Activated CD4-positive, alpha-beta T cell treated with anti-CD3 and anti-CD28 coated beads, Interleukin-2, amount 50 U/mL, for 4 hours (primary cell): ENCODE measurements at regions not wholly inside any gene's neighbourhood (a gene's known extent, or its start where the extent isn't known, plus 50 kb on each side); places are given as distances from the start of the nearest gene placed in this dataset.

Source experiments
- DNase-seq, 2 experiments: peaks; one replicate each; pipeline ENCODE4 v3.0.0-alpha.2; 2020

- no peak for DNase-seq
Observed at GRCh38 chr20:19807946-19808330, 49.9 kb downstream of the RIN2 start.

- no peak for DNase-seq
Observed at GRCh38 chr20:19808498-19808897, 50.4 kb downstream of the RIN2 start.

- no peak for DNase-seq
Observed at GRCh38 chr20:19809505-19809904, 51.4 kb downstream of the RIN2 start.

- DNase-seq = no peak
Observed at GRCh38 chr20:19811231-19811630, 53.2 kb downstream of the RIN2 start.

- no peak for DNase-seq
Observed at GRCh38 chr20:19812056-19812455, 54.0 kb downstream of the RIN2 start.

- no peak for DNase-seq
Observed at GRCh38 chr20:19812696-19813095, 54.6 kb downstream of the RIN2 start.

GRCh38 chr20:19813846-19814640 is 56.0 kb downstream of the RIN2 start:
- DNase-seq = no peak

- no peak for DNase-seq
Observed at GRCh38 chr20:19815553-19815991, 57.5 kb downstream of the RIN2 start.

- no peak for DNase-seq
Observed at GRCh38 chr20:19816386-19816785, 58.3 kb downstream of the RIN2 start.

- DNase-seq = no peak
Observed at GRCh38 chr20:19817017-19817416, 59.0 kb downstream of the RIN2 start.

GRCh38 chr20:19819149-19819548 is 61.1 kb downstream of the RIN2 start:
- no peak for DNase-seq

GRCh38 chr20:19820555-19821211 is 62.6 kb downstream of the RIN2 start:
- DNase-seq = no peak

- DNase-seq = no peak
Observed at GRCh38 chr20:19821606-19822005, 63.5 kb downstream of the RIN2 start.

- no peak for DNase-seq
Observed at GRCh38 chr20:19823216-19823615, 65.2 kb downstream of the RIN2 start.

- DNase-seq = no peak
Observed at GRCh38 chr20:19823971-19824370, 65.9 kb downstream of the RIN2 start.

GRCh38 chr20:19824861-19825260 is 66.8 kb downstream of the RIN2 start:
- DNase-seq = no peak

GRCh38 chr20:19826179-19826914 is 68.3 kb downstream of the RIN2 start:
- DNase-seq = no peak

- DNase-seq = no peak
Observed at GRCh38 chr20:19827818-19828217, 69.8 kb downstream of the RIN2 start.

- DNase-seq = peak in 1 of 2 experiments; percentile 1
Observed at GRCh38 chr20:19828232-19828631, 70.2 kb downstream of the RIN2 start.

- no peak for DNase-seq
Observed at GRCh38 chr20:19830211-19830785, 72.2 kb downstream of the RIN2 start.

- peak in 1 of 2 experiments; percentile 11 for DNase-seq
Observed at GRCh38 chr20:19832875-19833274, 74.8 kb downstream of the RIN2 start.

- DNase-seq = no peak
Observed at GRCh38 chr20:19833395-19833794, 75.3 kb downstream of the RIN2 start.

- DNase-seq = no peak
Observed at GRCh38 chr20:19834287-19834686, 76.2 kb downstream of the RIN2 start.
